GM23338 (cell line): ENCODE measurements at regions not wholly inside any gene's neighbourhood (a gene's known extent, or its start where the extent isn't known, plus 50 kb on each side); places are given as distances from the start of the nearest gene placed in this dataset.

ENCODE experiments used
- ATAC-seq: fragments of 200-7000 bp; cut with Tn5 transposase; 3 replicates; pipeline ENCODE4 v1.9.1; 2020
- DNase-seq: peaks from one replicate; pipeline ENCODE4 v3.0.0-alpha.2; 2015; ENCODE audit warnings: low spot score
- H2AFZ ChIP-seq: fragments of 200-600 bp; sonication (generic); 2 replicates; pipeline ENCODE4 v1.8.0; 2016; ENCODE audit warnings: antibody characterized with exemption, mild to moderate bottlenecking, moderate library complexity
- H3F3A ChIP-seq: fragments of 200-600 bp; sonication (generic); replicated peaks from 2 replicates; pipeline ENCODE4 v1.8.0; 2017; ENCODE audit warnings: antibody characterized with exemption, mixed run types, low read depth
- H3K27ac ChIP-seq: fragments of 200-600 bp; sonication (generic); 2 replicates; pipeline ENCODE4 v1.6.1; 2016; ENCODE audit warnings: low read depth
- H3K27me3 ChIP-seq: fragments of 200-600 bp; sonication (generic); 2 replicates; pipeline ENCODE4 v1.8.0; 2016; ENCODE audit warnings: mild to moderate bottlenecking, mixed run types, moderate library complexity; ENCODE audit not compliant: insufficient read depth
- H3K36me3 ChIP-seq: fragments of 200-600 bp; sonication (generic); 2 replicates; pipeline ENCODE4 v1.8.0; 2016; ENCODE audit warnings: mild to moderate bottlenecking; ENCODE audit not compliant: insufficient read depth
- H3K4me1 ChIP-seq: fragments of 200-600 bp; sonication (generic); 2 replicates; pipeline ENCODE4 v1.8.0; 2016; ENCODE audit warnings: mild to moderate bottlenecking, moderate library complexity; ENCODE audit not compliant: insufficient read depth
- H3K4me2 ChIP-seq: fragments of 200-600 bp; sonication (generic); 2 replicates; pipeline ENCODE4 v1.7.1; 2017; ENCODE audit warnings: mixed run types
- H3K4me3 ChIP-seq: fragments of 200-600 bp; sonication (generic); 2 replicates; pipeline ENCODE4 v1.6.1; 2016; ENCODE audit warnings: mixed run types
- H3K79me2 ChIP-seq: fragments of 200-600 bp; sonication (generic); replicated peaks from 2 replicates; pipeline ENCODE4 v1.8.0; 2017; ENCODE audit warnings: mild to moderate bottlenecking; ENCODE audit not compliant: insufficient read depth
- H3K9me2 ChIP-seq: fragments of 200-600 bp; sonication (generic); 2 replicates; pipeline ENCODE4 v1.8.0; 2017; ENCODE audit not compliant: insufficient read depth
- H4K20me1 ChIP-seq: fragments of 200-600 bp; sonication (generic); replicated peaks from 2 replicates; pipeline ENCODE4 v1.8.0; 2017; ENCODE audit warnings: mild to moderate bottlenecking; ENCODE audit not compliant: insufficient read depth
- H3K27ac Mint-ChIP-seq: 2 replicates; pipeline ENCODE4 v1.8.0; 2020; ENCODE audit warnings: inconsistent platforms, mild to moderate bottlenecking, moderate library complexity, mixed read lengths
- H3K27me3 Mint-ChIP-seq: 3 replicates; pipeline ENCODE4 v1.8.0; 2022; ENCODE audit warnings: low read depth, mild to moderate bottlenecking, moderate library complexity, mixed read lengths, inconsistent platforms; ENCODE audit not compliant: insufficient read depth, poor library complexity
- H3K36me3 Mint-ChIP-seq: 3 replicates; pipeline ENCODE4 v1.8.0; 2021; ENCODE audit warnings: low read depth, mild to moderate bottlenecking, inconsistent platforms, moderate library complexity, mixed read lengths
- H3K4me1 Mint-ChIP-seq: 3 replicates; pipeline ENCODE4 v1.8.0; 2020; ENCODE audit warnings: mild to moderate bottlenecking, inconsistent platforms, mixed read lengths
- H3K4me3 Mint-ChIP-seq: 3 replicates; pipeline ENCODE4 v1.8.0; 2021; ENCODE audit warnings: moderate library complexity, mild to moderate bottlenecking, inconsistent platforms, mixed read lengths
- H3K9me3 Mint-ChIP-seq: 3 replicates; pipeline ENCODE4 v1.8.0; 2020; ENCODE audit warnings: moderate library complexity, mild to moderate bottlenecking, inconsistent platforms, mixed read lengths
- CREB1 ChIP-seq: fragments of 250-450 bp; sonication (Bioruptor Pico); IDR thresholded peaks from 2 replicates; pipeline ENCODE4 v1.5.0; 2020; ENCODE audit warnings: low read depth, mild to moderate bottlenecking, moderate library complexity
- ETS1 ChIP-seq: IDR thresholded peaks from 2 replicates; pipeline ENCODE4 v1.6.1; 2016; ENCODE audit warnings: antibody characterized with exemption
- EZH2 ChIP-seq: fragments of 200-600 bp; sonication (generic); IDR thresholded peaks from one replicate; pipeline ENCODE4 v1.8.0; 2017; ENCODE audit warnings: antibody characterized with exemption, mild to moderate bottlenecking, low read depth; ENCODE audit not compliant: unreplicated experiment
- EZH2phosphoT487 ChIP-seq: fragments of 200-600 bp; sonication (generic); IDR thresholded peaks from one replicate; pipeline ENCODE4 v1.8.1; 2018; ENCODE audit warnings: antibody characterized with exemption; ENCODE audit not compliant: unreplicated experiment
- NANOG ChIP-seq: IDR thresholded peaks from 2 replicates; pipeline ENCODE4 v1.6.1; 2016; ENCODE audit warnings: antibody characterized with exemption, borderline replicate concordance
- POLR2AphosphoS5 ChIP-seq: IDR thresholded peaks from 2 replicates; pipeline ENCODE4 v1.6.1; 2016; ENCODE audit warnings: antibody characterized with exemption, low read depth
- REST ChIP-seq: IDR thresholded peaks from one replicate; pipeline ENCODE4 v1.6.1; 2018; ENCODE audit warnings: antibody characterized with exemption; ENCODE audit not compliant: unreplicated experiment
- ZNF114 ChIP-seq: fragments of 250-450 bp; sonication (Bioruptor Pico); IDR thresholded peaks from 2 replicates; pipeline ENCODE4 v1.5.0; 2020; ENCODE audit warnings: mild to moderate bottlenecking, moderate library complexity
- ZNF331 ChIP-seq: fragments of 250-450 bp; sonication (Bioruptor Pico); IDR thresholded peaks from 2 replicates; pipeline ENCODE4 v1.5.0; 2020; ENCODE audit warnings: low read depth, mild to moderate bottlenecking, moderate library complexity

- Mint-ChIP-seq H3K36me3 (no peaks in the 10 kb centered on the region), H3K9me3 (no peaks in the 10 kb centered on the region), H3K4me1 (peaks cover 14% of the 10 kb centered on the region), H3K27ac (no peak overlapping the region), H3K4me3 (no peak overlapping the region), H3K27me3 (no peaks in the 10 kb centered on the region)
- DNase-seq (no peak), ATAC-seq (no peak)
- 0 out of 2 replicates have a peak, but pooled peaks cover 6% of the 10 kb centered on the region for H3K9me2 ChIP-seq
- H3K4me2 ChIP-seq: no peak overlapping the region
- peaks cover 7% of the 10 kb centered on the region; the same call in 1 of the 2 replicates for H3K4me1 ChIP-seq
- no peak overlapping the region for H3K27ac ChIP-seq
- no peaks in the 10 kb centered on the region for H4K20me1 ChIP-seq
- H2AFZ ChIP-seq: no peak overlapping the region
- TF ChIP-seq NANOG (no peak), ZNF114 (no peak), ETS1 (no peak), ZNF331 (CRISPR knock-in tag) (no peak), POLR2AphosphoS5 (no peak)
- H3K27me3 ChIP-seq: no peaks in the 10 kb centered on the region
- no peaks in the 10 kb centered on the region for H3F3A ChIP-seq
- no peaks in the 10 kb centered on the region for H3K79me2 ChIP-seq
- no peak overlapping the region for H3K4me3 ChIP-seq
- no peaks in the 10 kb centered on the region for H3K36me3 ChIP-seq
These were observed 143.6 kb upstream of the POU2AF2 start for GRCh38 chr11:111101881-111102280.

DNA sequence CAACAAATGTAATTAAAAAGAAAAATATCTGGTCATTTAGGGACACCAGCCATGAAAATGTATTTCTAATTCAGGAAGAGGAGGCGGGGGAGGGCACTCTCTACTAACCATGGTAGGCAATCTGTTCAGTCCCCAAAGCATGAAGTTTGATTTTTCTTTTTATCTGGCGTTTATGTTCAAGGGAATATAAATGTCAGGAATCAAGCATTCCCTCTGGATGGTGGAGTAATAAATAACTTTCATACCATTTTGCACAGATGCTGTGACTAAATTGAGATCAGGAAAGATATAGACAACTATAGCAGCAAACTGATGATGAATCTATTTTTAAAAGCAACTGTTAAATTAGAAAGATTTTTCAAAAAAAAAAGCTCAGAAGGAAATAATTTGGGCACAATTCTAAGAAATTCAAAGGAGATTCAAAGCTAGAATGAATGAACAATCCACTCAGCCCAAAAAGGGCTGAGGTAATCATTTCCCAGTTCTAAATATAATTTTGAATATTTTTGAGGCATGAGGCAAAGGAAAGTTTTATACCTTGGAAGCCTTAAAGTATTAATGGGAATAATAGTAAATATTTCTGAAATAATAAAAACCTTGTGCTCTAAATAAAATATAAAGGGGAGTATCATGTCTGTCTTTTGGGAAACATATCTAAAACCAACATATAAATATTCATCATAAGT is 146.4 kb upstream of the POU2AF2 start:
- Mint-ChIP-seq H3K27me3 (no peaks in the 10 kb centered on the region), H3K36me3 (no peaks in the 10 kb centered on the region), H3K9me3 (no peaks in the 10 kb centered on the region), H3K27ac (no peak overlapping the region), H3K4me3 (no peak overlapping the region), H3K4me1 (peaks cover 6% of the 10 kb centered on the region)
- Histone ChIP-seq H3K4me2 (no peak overlapping the region), H2AFZ (no peak overlapping the region), H3K27me3 (no peaks in the 10 kb centered on the region), H3K27ac (no peak overlapping the region), H3K79me2 (no peaks in the 10 kb centered on the region), H4K20me1 (no peaks in the 10 kb centered on the region), H3K36me3 (no peaks in the 10 kb centered on the region), H3K9me2 (0 out of 2 replicates have a peak, but pooled peaks cover 6% of the 10 kb centered on the region), H3F3A (no peaks in the 10 kb centered on the region), H3K4me1 (peaks cover 2% of the 10 kb centered on the region; the same call in 1 of the 2 replicates), H3K4me3 (no peak overlapping the region)
- TF ChIP-seq EZH2 (no peak), NANOG (no peak), EZH2phosphoT487 (no peak), REST (no peak), CREB1 (CRISPR knock-in tag) (no peak), POLR2AphosphoS5 (no peak)
- ATAC-seq (no peak), DNase-seq (no peak)
